NOMO-1 treated with DMSO at 0.1 percent for 48 hours (cell line): ENCODE measurements at regions not wholly inside any gene's neighbourhood (a gene's known extent, or its start where the extent isn't known, plus 50 kb on each side); places are given as distances from the start of the nearest gene placed in this dataset.
"Not testable (repeated sequence)": the region's sequence is repeated elsewhere in the genome, so short reads cannot be mapped to it uniquely, and the experiment has no call there.

Source experiments
- DNase-seq: peaks from one replicate; lab custom pipeline; 2025; ENCODE audit not compliant: unreplicated experiment; lab: John Stamatoyannopoulos, UW

GRCh38 chr3:148532774-148533173 is 164.9 kb upstream of the AGTR1 start:
- DNase-seq: no peak

- DNase-seq: no peak
Measured at GRCh38 chr3:148534089-148534988, 163.4 kb upstream of the AGTR1 start.

- DNase-seq: no peak
Measured at GRCh38 chr3:148535001-148535400, 162.7 kb upstream of the AGTR1 start.

- DNase-seq: no peak
Measured at GRCh38 chr3:148540266-148540665, 157.4 kb upstream of the AGTR1 start.

- no peak for DNase-seq
Measured at GRCh38 chr3:148540851-148541250, 156.9 kb upstream of the AGTR1 start.

GRCh38 chr3:148546959-148547358 is 150.7 kb upstream of the AGTR1 start:
- DNase-seq: no peak

GRCh38 chr3:148551767-148552260 is 145.9 kb upstream of the AGTR1 start:
- DNase-seq: no peak

- no peak for DNase-seq
Measured at GRCh38 chr3:148554367-148554766, 143.3 kb upstream of the AGTR1 start.

- no peak for DNase-seq
Measured at GRCh38 chr3:148556664-148557063, 141.0 kb upstream of the AGTR1 start.

- not testable (repeated sequence) for DNase-seq
Measured at GRCh38 chr3:148577579-148577978, 120.1 kb upstream of the AGTR1 start.

- no peak for DNase-seq
Measured at GRCh38 chr3:148582126-148582525, 115.6 kb upstream of the AGTR1 start.

GRCh38 chr3:148583793-148584192 is 113.9 kb upstream of the AGTR1 start:
- no peak for DNase-seq

GRCh38 chr3:148584438-148584837 is 113.3 kb upstream of the AGTR1 start:
- no peak for DNase-seq

- DNase-seq: no peak
Measured at GRCh38 chr3:148585671-148586379, 111.9 kb upstream of the AGTR1 start.

- no peak for DNase-seq
Measured at GRCh38 chr3:148588291-148588690, 109.4 kb upstream of the AGTR1 start.

GRCh38 chr3:148591525-148591924 is 106.2 kb upstream of the AGTR1 start:
- DNase-seq: no peak

- no peak for DNase-seq
Measured at GRCh38 chr3:148598619-148599018, 99.1 kb upstream of the AGTR1 start.

GRCh38 chr3:148599481-148599880 is 98.2 kb upstream of the AGTR1 start:
- DNase-seq: no peak

- no peak for DNase-seq
Measured at GRCh38 chr3:148600440-148600839, 97.3 kb upstream of the AGTR1 start.

- DNase-seq: no peak
Measured at GRCh38 chr3:148600902-148601765, 96.6 kb upstream of the AGTR1 start.
